H9 (cell line): ENCODE measurements at regions not wholly inside any gene's neighbourhood (a gene's known extent, or its start where the extent isn't known, plus 50 kb on each side); places are given as distances from the start of the nearest gene placed in this dataset.

Experiments used
- DNase-seq: peaks from one replicate; pipeline ENCODE4 v3.0.0-alpha.2; 2017
- H2AFZ ChIP-seq: one replicate; pipeline ENCODE4 v1.6.1; 2013; ENCODE audit warnings: mild to moderate bottlenecking, low read length, control low read depth, moderate library complexity
- H2AK5ac ChIP-seq: 2 replicates; pipeline ENCODE4 v1.6.1; 2013; ENCODE audit warnings: low read length, control low read depth, mixed read lengths; ENCODE audit not compliant: insufficient read length
- H2BK120ac ChIP-seq: one replicate; pipeline ENCODE4 v1.6.1; 2013; ENCODE audit warnings: low read depth, mild to moderate bottlenecking, low read length, control low read depth, inconsistent platforms; ENCODE audit not compliant: poor library complexity, severe bottlenecking
- H2BK12ac ChIP-seq: 2 replicates; pipeline ENCODE4 v1.6.1; 2013; ENCODE audit warnings: low read length, control low read depth, mixed read lengths, low read depth; ENCODE audit not compliant: insufficient read length
- H2BK15ac ChIP-seq: 2 replicates; pipeline ENCODE4 v1.6.1; 2013; ENCODE audit warnings: low read depth, low read length, control low read depth
- H2BK20ac ChIP-seq: one replicate; pipeline ENCODE4 v1.6.1; 2013; ENCODE audit warnings: low read depth, mild to moderate bottlenecking, low read length, control low read depth, inconsistent platforms; ENCODE audit not compliant: poor library complexity, severe bottlenecking
- H2BK5ac ChIP-seq: 2 replicates; pipeline ENCODE4 v1.6.1; 2013; ENCODE audit warnings: low read length, control low read depth, mixed read lengths; ENCODE audit not compliant: insufficient read length
- H3K14ac ChIP-seq: 2 replicates; pipeline ENCODE4 v1.6.1; 2013; ENCODE audit warnings: low read length, control low read depth; ENCODE audit not compliant: insufficient read depth
- H3K18ac ChIP-seq: 2 replicates; pipeline ENCODE4 v1.6.1; 2013; ENCODE audit warnings: low read depth, mild to moderate bottlenecking, mixed read lengths, low read length, control low read depth; ENCODE audit not compliant: insufficient read length
- H3K23ac ChIP-seq: 2 replicates; pipeline ENCODE4 v1.6.1; 2013; ENCODE audit warnings: low read length, control low read depth, mixed read lengths, low read depth; ENCODE audit not compliant: insufficient read length
- H3K23me2 ChIP-seq: 2 replicates; pipeline ENCODE4 v1.6.1; 2013; ENCODE audit warnings: low read depth, mild to moderate bottlenecking, mixed read lengths, low read length, control low read depth; ENCODE audit not compliant: insufficient read length, poor library complexity, severe bottlenecking
- H3K27ac ChIP-seq: 2 replicates; pipeline ENCODE4 v1.5.1; 2013; ENCODE audit warnings: low read length, control low read depth, mixed read lengths, low read depth; ENCODE audit not compliant: insufficient read length
- H3K27me3 ChIP-seq: 2 replicates; pipeline ENCODE4 v1.6.1; 2013; ENCODE audit warnings: low read length, control low read depth, inconsistent platforms; ENCODE audit not compliant: insufficient read depth
- H3K4ac ChIP-seq: 2 replicates; pipeline ENCODE4 v1.6.1; 2013; ENCODE audit warnings: low read depth, mild to moderate bottlenecking, control low read depth, inconsistent platforms, low read length, moderate library complexity
- H3K4me1 ChIP-seq: 2 replicates; pipeline ENCODE4 v1.6.1; 2013; ENCODE audit warnings: low read length, control low read depth, inconsistent platforms; ENCODE audit not compliant: insufficient read depth
- H3K4me2 ChIP-seq: 2 replicates; pipeline ENCODE4 v1.6.1; 2013; ENCODE audit warnings: low read length, control low read depth, mixed read lengths; ENCODE audit not compliant: insufficient read length, insufficient read depth
- H3K56ac ChIP-seq: 2 replicates; pipeline ENCODE4 v1.6.1; 2013; ENCODE audit warnings: low read depth, mild to moderate bottlenecking, mixed read lengths, low read length, control low read depth; ENCODE audit not compliant: insufficient read length
- H3K79me1 ChIP-seq: 2 replicates; pipeline ENCODE4 v1.6.1; 2013; ENCODE audit warnings: low read depth, mild to moderate bottlenecking, moderate library complexity, low read length, control low read depth, inconsistent platforms; ENCODE audit not compliant: insufficient read depth, poor library complexity, severe bottlenecking
- H3K79me2 ChIP-seq: 2 replicates; pipeline ENCODE4 v1.6.1; 2013; ENCODE audit warnings: low read length, control low read depth, inconsistent platforms; ENCODE audit not compliant: insufficient read depth
- H3K9ac ChIP-seq: 2 replicates; pipeline ENCODE4 v1.6.1; 2013; ENCODE audit warnings: low read length, control low read depth, mixed read lengths; ENCODE audit not compliant: insufficient read length; ENCODE audit errors: extremely low read depth
- H3K9me3 ChIP-seq: one replicate; pipeline ENCODE4 v1.6.1; 2013; ENCODE audit warnings: low read depth, low read length, inconsistent platforms; ENCODE audit not compliant: control insufficient read depth
- H3T11ph ChIP-seq: one replicate; pipeline ENCODE4 v1.6.1; 2013; ENCODE audit warnings: mild to moderate bottlenecking, low read length, control low read depth, inconsistent platforms
- H4K20me1 ChIP-seq: one replicate; pipeline ENCODE4 v1.6.1; 2013; ENCODE audit not compliant: control insufficient read depth, insufficient read length, insufficient read depth
- H4K5ac ChIP-seq: 2 replicates; pipeline ENCODE4 v1.6.1; 2013; ENCODE audit warnings: low read depth, mild to moderate bottlenecking, mixed read lengths, low read length, control low read depth; ENCODE audit not compliant: insufficient read length
- H4K8ac ChIP-seq: replicated peaks from 2 replicates; pipeline ENCODE4 v1.6.1; 2013; ENCODE audit warnings: low read length, control low read depth, mixed read lengths, low read depth; ENCODE audit not compliant: insufficient read length
- H4K91ac ChIP-seq: 2 replicates; pipeline ENCODE4 v1.6.1; 2013; ENCODE audit warnings: low read depth, mild to moderate bottlenecking, moderate library complexity, mixed read lengths, low read length, control low read depth; ENCODE audit not compliant: insufficient read length
- H3K27ac Mint-ChIP-seq, 3 experiments: 2 replicates in 2 of 3; 3 replicates in 1 of 3; pipeline ENCODE4 v1.8.0; 2020 to 2021; ENCODE audit warnings: mixed read lengths in 3 of 3, mild to moderate bottlenecking in 1 of 3, moderate library complexity in 1 of 3
- H3K27me3 Mint-ChIP-seq: 2 replicates; pipeline ENCODE4 v1.8.0; 2021; ENCODE audit warnings: low read depth, mild to moderate bottlenecking, moderate library complexity, mixed read lengths
- H3K36me3 Mint-ChIP-seq, 3 experiments: 2 replicates in 2 of 3; 3 replicates in 1 of 3; pipeline ENCODE4 v1.8.0; 2020 to 2021; ENCODE audit warnings: low read depth in 3 of 3, mixed read lengths in 3 of 3; ENCODE audit not compliant: insufficient read depth in 1 of 3
- H3K4me1 Mint-ChIP-seq, 2 experiments: 2 replicates each; pipeline ENCODE4 v1.8.0; 2020; ENCODE audit warnings: mixed read lengths in 2 of 2
- H3K4me3 Mint-ChIP-seq, 2 experiments: 2 replicates in 1 of 2; 3 replicates in 1 of 2; pipeline ENCODE4 v1.8.0; 2020 to 2021; ENCODE audit warnings: mild to moderate bottlenecking in 2 of 2, mixed read lengths in 2 of 2, moderate library complexity in 1 of 2
- H3K9me3 Mint-ChIP-seq, 2 experiments: 2 replicates in 1 of 2; 3 replicates in 1 of 2; pipeline ENCODE4 v1.8.0; 2020; ENCODE audit warnings: mild to moderate bottlenecking in 2 of 2, mixed read lengths in 2 of 2, moderate library complexity in 1 of 2
- CTCF ChIP-seq: fragments of 200-600 bp; sonication (generic); conservative IDR thresholded peaks from 3 replicates; pipeline ENCODE4 v1.8.0; 2021; ENCODE audit warnings: antibody characterized with exemption, mild to moderate bottlenecking
- WGBS: extraction: QIAGEN DNeasy Blood & Tissue Kit; methylation state at CpG from one replicate; pipeline ENCODE4 v1.1.7; 2013; ENCODE audit warnings: missing lambda C conversion rate, low lambda C conversion rate, mixed read lengths; ENCODE audit not compliant: insufficient read length; ENCODE audit errors: extremely low coverage; 5-methylcytosine and 5-hydroxymethylcytosine counted together

GRCh38 chr1:188243456-188243855, 1414.7 kb downstream of the PLA2G4A start:
- H3K27ac Mint-ChIP-seq = no peak overlapping the region
- H3K27me3 Mint-ChIP-seq = no peaks in the 10 kb centered on the region
- DNase-seq = no peak
- Histone ChIP-seq H2BK120ac (no peak overlapping the region), H3K18ac (no peak overlapping the region), H3T11ph (no peak overlapping the region), H3K27ac (no peak overlapping the region), H3K79me1 (no peaks in the 10 kb centered on the region), H3K4me2 (no peak overlapping the region), H4K5ac (no peak overlapping the region), H4K20me1 (no peaks in the 10 kb centered on the region), H3K23me2 (no peaks in the 10 kb centered on the region), H3K23ac (no peak overlapping the region), H2BK15ac (no peak overlapping the region), H3K4me1 (no peaks in the 10 kb centered on the region), H3K79me2 (no peaks in the 10 kb centered on the region), H3K27me3 (no peaks in the 10 kb centered on the region), H2BK12ac (no peak overlapping the region), H2BK5ac (no peak overlapping the region), H3K56ac (no peak overlapping the region), H3K14ac (no peak overlapping the region), H2AFZ (no peak overlapping the region), H2BK20ac (no peak overlapping the region), H2AK5ac (no peak overlapping the region), H3K4ac (no peak overlapping the region), H3K9me3 (no peaks in the 10 kb centered on the region), H4K8ac (no peak overlapping the region), H4K91ac (no peak overlapping the region), H3K9ac (no peak overlapping the region)
- H3K4me3 Mint-ChIP-seq = no peak overlapping the region
- no peaks in the 10 kb centered on the region for H3K36me3 Mint-ChIP-seq
- TF ChIP-seq CTCF = no peak
- no peaks in the 10 kb centered on the region for H3K9me3 Mint-ChIP-seq
- no peaks in the 10 kb centered on the region for H3K4me1 Mint-ChIP-seq
- WGBS = no CpG with 5 or more reads among the region's 3 CpGs
